Inflammatory macrophage treated with lipopolysaccharide for 1 hour (primary cell): ENCODE measurements at regions not wholly inside any gene's neighbourhood (a gene's known extent, or its start where the extent isn't known, plus 50 kb on each side); places are given as distances from the start of the nearest gene placed in this dataset.

Source experiments
- DNase-seq, 2 donors: peaks; one replicate each; pipeline ENCODE4 v3.0.0-alpha.2; 2020 to 2022

GRCh38 chr3:187955587-187955952, 198.4 kb upstream of the LPP start:
- no peak for DNase-seq

DNA sequence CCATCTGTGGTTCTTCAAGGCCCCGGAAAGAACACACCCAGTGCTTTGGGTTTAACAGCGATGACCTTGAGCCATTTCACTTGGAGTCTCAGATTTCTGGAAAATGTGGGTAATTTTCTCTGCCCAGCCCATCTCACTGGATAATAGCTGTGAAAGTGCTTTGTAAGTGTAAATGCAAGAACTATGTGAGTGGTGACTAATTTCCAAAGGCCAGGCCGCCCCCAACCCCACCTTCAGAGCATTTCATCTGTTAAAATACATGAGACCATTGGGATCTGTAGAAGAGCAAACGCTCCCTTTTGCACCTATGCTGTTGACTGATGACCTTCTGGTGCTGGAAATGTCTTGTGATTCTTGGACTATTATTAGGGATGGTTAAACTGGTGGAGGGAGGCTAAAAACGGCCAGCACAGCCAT, 196.8 kb upstream of the LPP start:
- DNase-seq = no peak

DNA sequence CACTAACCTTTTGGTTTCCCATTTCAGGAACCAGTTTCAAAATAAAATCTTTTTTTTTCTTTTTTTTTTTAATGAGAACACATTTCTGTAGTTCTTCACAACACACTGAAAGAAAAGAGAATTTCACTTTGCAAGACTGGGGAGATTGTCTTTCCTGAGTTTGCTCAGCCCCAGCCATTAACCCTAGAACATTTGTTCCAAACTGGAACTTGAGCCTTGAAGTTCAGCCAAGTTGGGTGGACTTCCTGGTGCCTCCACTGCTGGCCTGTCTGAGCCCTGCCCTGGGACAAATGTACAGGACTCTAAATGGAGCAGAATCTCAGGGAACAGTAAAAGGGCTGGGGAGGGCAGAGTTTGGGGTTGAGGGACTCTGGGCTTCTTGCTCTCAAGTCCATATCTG, 196.4 kb upstream of the LPP start:
- no peak for DNase-seq

DNA sequence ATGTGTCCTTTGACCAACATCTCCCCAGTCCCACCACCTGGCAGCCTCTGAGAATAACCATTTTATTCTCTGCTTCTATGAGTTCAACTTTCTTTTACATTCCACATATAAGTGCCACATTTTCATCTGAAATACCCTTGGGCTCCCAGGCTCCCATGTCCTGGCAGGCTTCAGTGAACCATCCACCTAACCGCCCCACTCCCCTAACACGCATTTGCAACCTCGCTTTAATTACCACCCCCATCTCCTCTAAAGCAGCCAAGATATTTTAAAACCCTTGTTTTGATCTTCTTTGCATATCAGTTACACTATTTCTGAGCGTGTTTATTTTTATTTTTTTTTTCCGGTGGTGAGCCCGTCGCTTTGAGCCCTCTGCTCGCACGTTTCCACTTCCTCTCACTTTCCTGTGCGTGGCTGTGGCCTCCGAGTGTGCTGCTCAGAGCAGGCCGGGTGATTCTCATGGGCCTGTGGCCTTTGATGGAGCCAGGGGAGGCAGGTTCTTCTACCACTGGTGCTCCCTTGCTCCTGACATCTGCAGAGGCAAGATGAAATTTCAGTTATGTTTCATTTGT, 195.4 kb upstream of the LPP start:
- DNase-seq = no peak

DNA sequence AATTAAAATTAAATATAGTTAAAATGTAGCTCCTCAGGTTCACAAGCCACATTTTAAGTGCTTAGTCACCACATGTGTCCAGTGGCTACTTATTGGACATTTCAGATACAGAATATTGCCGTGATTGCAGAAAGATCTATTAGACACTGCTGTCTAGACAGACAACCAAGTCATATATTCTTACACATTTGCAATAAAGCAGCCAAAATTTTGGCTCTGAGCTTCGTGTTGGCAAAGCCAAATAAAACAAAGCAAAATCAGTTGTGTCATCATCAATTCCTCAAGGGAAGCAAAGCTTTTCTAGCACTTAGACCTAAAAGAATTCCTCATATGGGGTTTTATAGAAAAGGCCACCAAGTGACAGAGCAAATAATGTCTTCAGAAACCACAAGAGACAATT, 193.1 kb upstream of the LPP start:
- no peak for DNase-seq

DNA sequence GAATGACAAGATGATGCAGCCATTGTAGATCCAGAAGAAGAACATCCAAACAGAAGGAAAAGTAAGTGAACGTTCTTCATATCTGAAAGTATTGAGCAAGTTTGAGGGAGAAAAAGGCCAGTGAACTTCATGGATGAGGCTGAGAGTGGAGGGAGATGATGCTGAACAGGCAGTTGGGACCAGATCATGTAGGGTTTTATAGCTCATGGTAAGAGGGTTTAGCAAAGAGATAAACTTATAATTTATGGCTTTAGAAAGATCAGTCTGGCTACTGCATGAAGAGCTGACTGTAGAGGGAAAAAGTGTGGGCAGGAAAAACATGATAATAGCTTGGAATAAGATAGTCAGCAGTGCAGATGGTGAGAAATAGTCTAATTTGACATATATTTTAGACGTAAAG, 192.6 kb upstream of the LPP start:
- no peak for DNase-seq

DNA sequence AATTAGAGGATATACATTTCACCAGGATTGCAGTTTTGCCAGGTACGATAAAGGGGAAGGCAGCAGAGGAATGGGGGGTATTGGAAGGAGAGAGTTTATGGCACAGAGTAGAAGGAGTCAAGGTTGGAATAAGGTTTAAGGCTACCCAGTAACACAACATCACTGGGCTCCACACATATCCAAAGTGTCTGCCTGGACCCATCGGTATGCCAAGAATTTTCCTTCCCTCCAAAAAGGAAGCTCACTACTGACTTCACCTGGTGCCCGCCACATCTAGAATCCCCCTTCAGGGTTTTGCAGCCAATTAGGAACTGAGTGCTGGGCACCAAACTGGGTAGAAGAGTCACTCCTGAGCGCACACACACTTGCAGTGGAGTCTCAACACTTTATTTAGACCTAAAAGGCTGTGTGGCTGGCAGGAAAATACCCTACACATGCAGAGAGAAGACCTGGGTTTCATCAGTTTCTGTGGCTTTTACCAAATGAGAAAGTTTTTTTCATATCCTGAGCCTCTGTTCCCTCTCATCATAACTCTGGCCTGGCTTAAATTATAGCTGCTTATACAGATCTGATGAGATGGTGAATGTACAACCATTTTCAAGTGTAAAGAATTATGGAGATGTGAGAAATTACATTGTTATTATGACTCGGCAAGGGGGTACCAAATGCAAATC, 190.8 kb upstream of the LPP start:
- DNase-seq = no peak

DNA sequence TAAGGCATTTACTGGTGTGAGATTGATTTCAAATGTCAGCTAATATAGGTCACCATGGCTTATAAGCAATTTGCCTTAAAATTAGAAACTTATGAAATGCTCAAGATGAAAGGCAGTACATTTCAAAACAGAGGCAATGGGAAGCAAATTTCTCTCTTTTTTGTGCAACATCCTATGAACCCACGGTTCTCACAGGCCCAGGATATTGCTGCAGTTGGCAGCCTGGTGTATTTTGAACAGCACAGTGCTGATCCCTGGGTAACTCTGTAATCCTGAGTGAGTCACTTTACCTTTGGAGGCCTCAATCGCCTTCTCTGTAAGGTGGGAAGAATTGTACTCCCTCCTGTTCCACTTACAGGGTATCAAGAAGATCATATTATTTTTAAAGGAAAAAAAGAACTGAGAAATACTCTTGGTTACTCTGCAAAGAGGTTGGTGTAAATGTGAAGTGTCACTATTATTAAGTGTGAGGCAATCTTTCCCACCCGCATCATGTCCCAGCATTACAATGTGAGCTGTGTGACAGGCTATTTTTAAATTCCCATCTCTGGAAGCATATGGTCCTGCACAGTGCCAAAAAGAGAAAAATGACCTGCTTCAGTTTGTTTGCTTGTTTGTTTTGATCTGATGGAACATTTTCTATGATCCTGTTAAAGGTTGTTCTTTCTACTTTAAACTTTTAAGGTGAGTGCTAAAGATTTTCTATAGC, 190.1 kb upstream of the LPP start:
- peak; percentile 75 to 91 for DNase-seq

GRCh38 chr3:187964760-187965159, 189.2 kb upstream of the LPP start:
- peak in 1 of 2 donors; percentile 73 for DNase-seq

GRCh38 chr3:187966096-187966495, 187.9 kb upstream of the LPP start:
- peak; percentile 76 to 83 for DNase-seq

DNA sequence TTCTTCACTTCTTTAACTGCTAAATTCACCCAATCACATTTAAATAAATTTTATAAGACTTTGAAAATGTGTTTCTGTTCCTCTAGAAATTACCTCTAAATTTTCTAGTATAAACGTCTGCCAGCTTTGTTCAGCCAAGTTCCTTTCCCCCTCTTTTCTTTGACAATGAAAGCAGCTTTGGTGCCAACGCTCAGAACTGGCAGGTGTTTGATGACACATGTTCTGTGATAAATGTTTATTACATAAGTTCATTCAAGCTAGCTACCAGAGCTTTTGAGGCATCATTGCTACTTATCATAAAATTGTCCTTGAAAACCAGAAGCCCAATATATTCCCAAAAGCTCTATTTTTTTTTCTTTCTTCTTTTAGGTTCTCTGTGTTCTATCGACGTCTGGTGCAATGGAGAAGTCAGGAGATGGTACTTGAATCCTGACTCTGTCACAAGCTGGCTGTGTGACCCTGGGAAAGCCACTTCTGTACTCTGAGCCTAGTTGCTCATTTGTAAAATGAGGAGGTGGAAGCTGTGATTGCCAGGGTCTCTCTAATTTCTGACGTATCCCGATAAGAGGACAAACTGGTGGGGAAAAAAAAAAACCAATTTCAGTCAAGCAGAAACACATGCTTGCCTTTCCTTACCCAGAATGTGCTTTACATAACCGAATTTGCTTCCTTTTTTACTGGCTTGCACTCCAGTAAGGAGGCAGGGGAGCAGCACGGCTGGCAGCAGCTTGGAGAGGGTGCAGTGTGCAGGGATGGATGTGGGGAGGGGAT, 187.1 kb upstream of the LPP start:
- DNase-seq = peak in 1 of 2 donors; percentile 62

DNA sequence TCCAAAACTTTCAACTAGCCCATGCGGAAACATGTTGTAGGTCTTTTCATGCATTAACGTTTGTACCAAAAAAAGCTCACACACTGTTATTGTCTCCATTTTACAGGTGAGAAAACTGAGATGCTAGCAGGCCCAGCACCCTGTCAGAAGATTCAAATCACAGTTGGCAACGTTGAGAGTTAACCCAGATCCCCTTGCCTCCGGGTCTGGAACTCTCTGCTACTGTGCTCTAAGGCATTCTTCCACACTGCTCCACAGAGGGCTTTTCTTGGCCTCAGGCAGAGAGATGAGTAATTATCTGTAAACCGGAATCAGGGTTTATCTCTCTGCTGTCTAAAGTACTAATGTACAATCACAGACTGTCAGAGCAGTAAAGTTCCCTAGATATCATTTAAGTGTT, 186.0 kb upstream of the LPP start:
- DNase-seq = no peak

GRCh38 chr3:187968883-187969580, 184.9 kb upstream of the LPP start:
- DNase-seq = peak; percentile 89 to 95

GRCh38 chr3:187969581-187969950, 184.4 kb upstream of the LPP start:
- no peak for DNase-seq

- no peak for DNase-seq
These were observed 183.9 kb upstream of the LPP start for GRCh38 chr3:187970106-187970505.

GRCh38 chr3:187971629-187972028, 182.3 kb upstream of the LPP start:
- DNase-seq = no peak

DNA sequence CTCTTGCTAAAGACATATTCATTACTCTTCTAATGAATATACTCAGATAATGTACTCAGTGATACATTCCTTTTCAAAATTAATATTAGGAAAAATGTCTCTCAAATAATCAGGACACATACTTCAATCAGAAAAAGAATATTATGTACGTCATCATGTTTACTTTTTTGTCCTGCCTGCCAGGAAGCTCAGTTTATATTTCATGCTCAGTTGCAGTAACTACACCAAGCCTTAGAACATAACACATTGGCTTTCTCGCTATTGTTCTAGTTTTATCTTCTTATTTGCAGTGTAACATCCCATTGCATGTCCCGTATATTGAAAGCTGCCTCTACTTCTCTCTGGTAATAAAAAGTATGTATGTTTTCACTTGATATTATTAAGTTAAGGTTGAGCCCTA, 181.5 kb upstream of the LPP start:
- DNase-seq = no peak

DNA sequence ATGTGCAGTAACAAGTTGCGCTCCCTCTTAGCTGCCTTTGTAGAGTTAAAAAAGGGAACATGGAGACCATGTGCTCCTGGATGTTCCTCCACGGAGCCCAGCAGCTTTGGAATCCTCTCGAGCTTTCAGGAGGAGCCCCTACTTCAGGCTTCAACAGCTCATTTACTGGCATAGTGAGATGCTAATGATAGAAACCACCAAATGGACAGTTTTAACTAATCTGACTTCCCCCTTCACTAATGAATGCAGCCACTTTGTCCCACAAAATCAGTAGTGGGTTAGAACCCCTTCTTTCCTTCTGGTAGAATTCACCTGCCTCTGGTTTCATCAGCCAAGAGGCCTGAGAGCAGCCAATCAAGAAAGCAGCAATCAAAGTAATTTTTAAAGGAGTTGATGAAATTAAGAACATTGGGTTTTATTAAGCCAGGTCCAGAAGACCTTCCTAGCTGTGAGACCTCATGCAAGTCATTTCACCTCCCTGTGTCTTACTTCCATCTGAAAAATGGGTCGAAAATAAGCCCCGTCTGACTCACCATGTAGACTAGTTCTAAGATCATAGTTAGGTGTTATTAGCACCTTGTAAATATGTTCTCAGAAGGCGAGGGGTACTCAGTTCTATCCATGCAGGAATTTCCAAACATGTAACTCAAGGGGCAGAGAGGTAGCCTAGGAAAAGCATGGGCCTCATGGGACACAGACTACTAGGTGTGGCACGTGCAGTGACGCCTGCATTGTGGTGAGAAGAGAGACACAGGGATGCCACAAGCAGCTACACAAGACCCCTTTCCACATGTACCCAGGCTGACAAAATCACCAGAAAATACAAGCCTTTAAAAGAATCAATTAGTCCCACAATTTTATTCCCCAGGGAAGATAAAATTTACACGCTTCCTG, 179.7 kb upstream of the LPP start:
- DNase-seq = no peak

GRCh38 chr3:187974871-187975271, 179.1 kb upstream of the LPP start:
- DNase-seq = no peak

DNA sequence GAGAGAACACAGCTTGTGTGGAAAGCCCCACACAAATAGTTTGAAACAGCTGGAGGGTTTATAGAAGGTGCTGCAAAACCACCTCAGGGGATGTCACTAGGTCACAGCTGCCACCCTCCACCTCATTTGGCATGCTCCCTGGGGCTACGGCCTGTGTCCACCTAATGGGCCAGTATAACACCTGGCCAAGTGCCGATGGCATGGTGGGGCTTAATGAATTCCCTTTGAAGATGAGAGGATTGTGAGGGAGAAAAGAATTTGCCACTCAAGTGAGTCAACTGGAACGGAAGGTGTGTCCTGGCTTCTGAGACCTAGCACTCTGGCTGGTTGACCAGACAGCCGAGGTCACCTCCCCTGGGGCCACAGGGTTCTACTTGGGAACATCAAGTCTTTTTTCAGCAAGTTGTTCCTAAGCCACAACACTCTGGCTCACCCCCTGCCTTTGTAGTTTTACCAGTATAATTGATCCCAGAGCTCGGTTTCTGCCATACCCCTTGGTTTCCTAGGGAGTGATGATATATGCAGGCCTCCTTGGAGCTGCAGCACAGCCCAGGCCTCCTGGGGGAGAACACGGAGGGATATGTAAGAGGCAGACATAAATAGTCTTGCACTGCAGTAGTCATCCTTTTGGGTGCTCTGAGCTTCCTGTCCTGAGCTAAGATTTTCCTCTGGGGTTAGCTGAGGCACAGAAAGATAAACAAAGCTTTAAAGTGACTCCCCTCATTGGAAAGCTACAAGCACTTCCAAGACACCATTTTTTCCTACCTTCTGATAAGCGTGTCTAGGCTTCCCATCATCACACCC, 178.2 kb upstream of the LPP start:
- no peak for DNase-seq

- DNase-seq = no peak
These were observed 177.5 kb upstream of the LPP start for GRCh38 chr3:187976365-187976900.
